ENCODE measurements at regions not wholly inside any gene's neighbourhood (a gene's known extent, or its start where the extent isn't known, plus 50 kb on each side); places are given as distances from the start of the nearest gene placed in this dataset.

DNA sequence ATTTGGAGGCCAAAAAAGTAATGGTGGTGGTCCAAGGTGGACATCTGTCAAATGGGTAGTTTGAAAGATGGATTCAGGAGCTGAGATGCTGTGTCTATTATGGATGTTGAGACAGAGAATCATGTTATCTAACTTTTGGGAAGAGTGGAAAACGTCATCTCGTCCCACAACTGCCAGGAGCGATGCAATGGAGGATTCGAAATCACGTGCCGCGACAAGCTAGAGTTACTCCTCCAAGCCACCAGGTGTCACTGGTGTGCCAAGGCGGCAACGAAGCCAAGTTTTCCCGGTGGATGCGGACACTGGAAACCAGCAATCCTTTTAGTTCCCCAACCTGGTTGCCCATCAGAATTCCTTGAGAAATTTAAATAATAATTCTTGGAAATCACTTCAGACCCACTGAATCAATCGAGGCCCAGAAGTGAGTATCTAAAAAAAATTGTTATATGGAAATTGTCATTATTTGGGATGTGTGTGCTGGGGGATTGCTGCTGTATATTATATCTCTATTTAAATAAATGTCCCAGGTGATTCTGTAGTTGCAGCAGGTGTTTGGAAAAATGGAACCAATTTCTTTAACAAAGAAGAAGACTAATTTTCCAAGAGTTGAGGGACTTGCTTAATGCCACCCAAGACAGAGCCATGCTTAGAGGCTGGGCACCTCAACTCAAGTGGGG, 206.1 kb downstream of the HAPSTR1 start:
- TF ChIP-seq TAF1 (IDR thresholded peaks at IDR 0.05; ENCODE audit: low read depth, low read length) (no peak), POLR2A (IDR thresholded peaks at IDR 0.05; ENCODE audit: low read depth, low read length) (no peak)

All from GM12891 (cell line).